Kidney epithelial cell (primary cell): ENCODE measurements at regions not wholly inside any gene's neighbourhood (a gene's known extent, or its start where the extent isn't known, plus 50 kb on each side); places are given as distances from the start of the nearest gene placed in this dataset.
A peak's percentile ranks its signal among the peaks of the same experiment; 100 is the strongest.
"Not testable (repeated sequence)": the region's sequence is repeated elsewhere in the genome, so short reads cannot be mapped to it uniquely, and the experiment has no call there.

Experiments used
- DNase-seq: peaks from one replicate; pipeline ENCODE4 v3.0.0-alpha.2; 2010; ENCODE audit warnings: low read depth
- H3K27me3 ChIP-seq: 2 replicates; pipeline ENCODE4 v1.6.0; 2011; ENCODE audit warnings: low read length; ENCODE audit not compliant: control insufficient read depth, insufficient read depth
- H3K36me3 ChIP-seq: 2 replicates; pipeline ENCODE4 v1.5.1; 2011; ENCODE audit warnings: low read length; ENCODE audit not compliant: control insufficient read depth, insufficient read depth
- H3K4me3 ChIP-seq: 2 replicates; pipeline ENCODE4 v1.5.1; 2011; ENCODE audit warnings: low read depth, mild to moderate bottlenecking, control low read depth, low read length
- CTCF ChIP-seq: IDR thresholded peaks from 2 replicates; pipeline ENCODE4 v1.5.1; 2011; ENCODE audit warnings: mild to moderate bottlenecking, moderate library complexity, low read length, control low read depth, inconsistent platforms; ENCODE audit not compliant: insufficient read depth, poor library complexity, severe bottlenecking

- no peaks in the 10 kb centered on the region for H3K27me3 ChIP-seq
- no peak overlapping the region for H3K4me3 ChIP-seq
- peak; percentile 80 for DNase-seq
- TF ChIP-seq CTCF = no peak
- H3K36me3 ChIP-seq = no peaks in the 10 kb centered on the region
Observed at GRCh38 chr12:25615119-25615518, 62.0 kb upstream of the LMNTD1 start.

GRCh38 chr12:25616286-25616685 is 63.2 kb upstream of the LMNTD1 start:
- TF ChIP-seq CTCF = no peak
- H3K27me3 ChIP-seq = no peaks in the 10 kb centered on the region
- H3K4me3 ChIP-seq = no peak overlapping the region
- no peaks in the 10 kb centered on the region for H3K36me3 ChIP-seq
- no peak for DNase-seq

GRCh38 chr12:25617991-25618390 is 64.9 kb upstream of the LMNTD1 start:
- no peaks in the 10 kb centered on the region for H3K27me3 ChIP-seq
- no peak for DNase-seq
- no peak for TF ChIP-seq CTCF

GRCh38 chr12:25623816-25624215 is 70.7 kb upstream of the LMNTD1 start:
- TF ChIP-seq CTCF = no peak
- Histone ChIP-seq H3K4me3 (no peak overlapping the region), H3K27me3 (no peaks in the 10 kb centered on the region), H3K36me3 (no peaks in the 10 kb centered on the region)
- no peak for DNase-seq

More at GRCh38 chr12:25617991-25618390, 64.9 kb upstream of the LMNTD1 start:
- Histone ChIP-seq H3K4me3 (no peak overlapping the region), H3K36me3 (no peaks in the 10 kb centered on the region)

GRCh38 chr12:25625146-25625545 is 72.1 kb upstream of the LMNTD1 start:
- Histone ChIP-seq H3K36me3 (no peaks in the 10 kb centered on the region), H3K4me3 (no peak overlapping the region), H3K27me3 (no peaks in the 10 kb centered on the region)
- TF ChIP-seq CTCF = no peak
- no peak for DNase-seq

- Histone ChIP-seq H3K27me3 (no peaks in the 10 kb centered on the region), H3K4me3 (no peak overlapping the region), H3K36me3 (no peaks in the 10 kb centered on the region)
- TF ChIP-seq CTCF = no peak
- no peak for DNase-seq
Observed at GRCh38 chr12:25629341-25629740, 76.3 kb upstream of the LMNTD1 start.

- not testable (repeated sequence) for DNase-seq, H3K4me3 ChIP-seq, H3K27me3 ChIP-seq, H3K36me3 ChIP-seq
Observed at GRCh38 chr12:25630735-25631515, 77.8 kb upstream of the LMNTD1 start.

GRCh38 chr12:25633149-25633548 is 80.1 kb upstream of the LMNTD1 start:
- H3K27me3 ChIP-seq, H3K4me3 ChIP-seq, DNase-seq, H3K36me3 ChIP-seq: not testable (repeated sequence)
